GM12872 (cell line): ENCODE measurements at regions not wholly inside any gene's neighbourhood (a gene's known extent, or its start where the extent isn't known, plus 50 kb on each side); places are given as distances from the start of the nearest gene placed in this dataset.

Source experiments
- TF ChIP-seq, protein P1 (sequence below): IDR thresholded peaks from 3 replicates; pipeline ENCODE4 v1.5.1; 2011; ENCODE audit warnings: low read depth, mild to moderate bottlenecking, low read length, moderate library complexity; ENCODE audit not compliant: insufficient read depth

DNA sequence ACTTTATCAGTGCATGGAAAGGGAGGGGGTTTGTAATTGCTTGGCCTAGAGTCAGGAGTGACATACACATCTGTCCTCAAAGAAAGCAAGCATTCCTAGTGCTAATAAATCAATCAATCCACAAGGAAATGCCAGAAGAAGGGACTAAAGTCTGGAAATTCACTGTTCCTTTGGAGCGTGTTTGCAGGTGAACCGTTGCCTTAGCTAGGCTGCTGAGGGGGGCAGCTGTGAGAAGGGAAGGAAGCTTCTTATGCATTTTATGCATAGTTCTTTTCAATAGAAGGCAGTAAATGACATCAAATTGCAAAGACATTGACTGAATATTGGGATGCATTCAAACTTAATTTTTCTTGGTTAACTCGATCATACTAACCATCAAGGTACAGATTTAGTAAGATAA, 1092.5 kb upstream of the SEMA6A start:
- TF ChIP-seq, protein P1, sequence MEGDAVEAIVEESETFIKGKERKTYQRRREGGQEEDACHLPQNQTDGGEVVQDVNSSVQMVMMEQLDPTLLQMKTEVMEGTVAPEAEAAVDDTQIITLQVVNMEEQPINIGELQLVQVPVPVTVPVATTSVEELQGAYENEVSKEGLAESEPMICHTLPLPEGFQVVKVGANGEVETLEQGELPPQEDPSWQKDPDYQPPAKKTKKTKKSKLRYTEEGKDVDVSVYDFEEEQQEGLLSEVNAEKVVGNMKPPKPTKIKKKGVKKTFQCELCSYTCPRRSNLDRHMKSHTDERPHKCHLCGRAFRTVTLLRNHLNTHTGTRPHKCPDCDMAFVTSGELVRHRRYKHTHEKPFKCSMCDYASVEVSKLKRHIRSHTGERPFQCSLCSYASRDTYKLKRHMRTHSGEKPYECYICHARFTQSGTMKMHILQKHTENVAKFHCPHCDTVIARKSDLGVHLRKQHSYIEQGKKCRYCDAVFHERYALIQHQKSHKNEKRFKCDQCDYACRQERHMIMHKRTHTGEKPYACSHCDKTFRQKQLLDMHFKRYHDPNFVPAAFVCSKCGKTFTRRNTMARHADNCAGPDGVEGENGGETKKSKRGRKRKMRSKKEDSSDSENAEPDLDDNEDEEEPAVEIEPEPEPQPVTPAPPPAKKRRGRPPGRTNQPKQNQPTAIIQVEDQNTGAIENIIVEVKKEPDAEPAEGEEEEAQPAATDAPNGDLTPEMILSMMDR: no peak

DNA sequence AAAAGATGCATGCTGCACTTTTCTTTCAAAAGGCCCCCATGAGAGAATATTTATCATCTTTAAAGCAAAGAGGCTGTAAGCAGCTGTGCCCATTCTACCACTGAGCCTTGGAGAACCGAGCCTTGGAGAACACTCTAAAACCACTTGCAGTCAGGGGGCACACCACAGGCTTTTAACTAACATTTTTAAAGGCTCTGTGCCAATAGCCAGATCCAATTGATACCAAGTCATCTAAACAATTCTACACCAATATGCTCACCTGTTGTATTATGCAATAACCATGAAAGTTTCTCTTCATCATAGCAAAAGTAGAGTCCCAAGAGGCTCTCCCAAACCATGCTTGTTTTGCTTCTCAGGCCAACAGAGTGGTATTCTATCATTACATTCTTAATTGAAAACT, 1090.5 kb upstream of the SEMA6A start:
- TF ChIP-seq, protein P1: no peak

DNA sequence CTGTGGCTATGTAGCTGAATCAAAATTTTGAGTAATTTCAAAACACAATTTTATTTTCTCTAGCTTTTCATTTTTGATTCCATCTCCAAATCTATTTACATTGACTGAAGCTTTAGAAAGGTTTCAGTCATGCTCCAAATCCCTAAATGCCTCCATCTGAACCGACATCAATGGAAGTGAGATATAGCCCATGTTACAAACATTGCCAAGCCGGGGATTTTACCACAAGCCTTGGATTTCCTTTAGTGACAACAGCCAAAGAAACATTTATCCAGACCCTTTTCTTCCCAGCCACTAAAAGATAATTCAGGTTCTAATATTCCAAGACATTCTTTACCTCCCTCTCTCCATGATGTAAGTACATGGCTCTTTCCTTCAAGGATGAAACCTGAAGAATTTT, 1087.7 kb upstream of the SEMA6A start:
- TF ChIP-seq, protein P1: no peak

DNA sequence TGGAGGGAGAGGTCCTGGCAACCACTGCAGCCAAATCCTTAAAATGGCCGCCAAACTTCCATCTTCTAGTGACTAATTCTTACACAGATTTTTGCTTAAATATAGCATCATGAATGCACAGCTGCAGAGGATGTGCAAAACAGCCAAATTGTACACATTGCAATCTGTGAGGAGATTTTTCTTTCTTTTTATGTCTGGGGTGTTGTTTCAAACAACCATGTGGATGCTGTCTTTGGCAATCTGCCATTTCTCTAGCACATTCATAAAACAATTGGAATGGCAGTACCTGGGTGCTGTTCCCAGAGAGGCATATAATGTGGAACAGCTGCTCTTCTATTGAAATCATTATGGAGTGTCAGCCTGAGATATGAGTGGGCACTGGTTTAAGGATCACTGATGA, 1082.9 kb upstream of the SEMA6A start:
- TF ChIP-seq, protein P1: no peak

DNA sequence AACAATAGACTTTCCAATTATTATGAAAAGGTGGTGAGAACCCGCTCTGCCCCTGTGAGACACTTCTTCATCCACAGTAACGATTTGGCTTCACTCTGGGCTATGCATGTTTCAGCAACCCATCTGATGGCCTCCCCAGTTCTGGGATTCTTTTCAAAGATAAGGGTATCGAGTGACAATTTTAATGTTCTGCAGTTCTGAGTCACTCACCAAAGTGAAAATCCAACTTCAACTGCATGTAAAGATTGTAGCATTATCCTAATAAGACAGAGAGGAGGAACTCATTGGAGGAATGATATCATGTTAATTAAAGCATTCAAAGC, 1078.3 kb upstream of the SEMA6A start:
- TF ChIP-seq, protein P1: no peak

DNA sequence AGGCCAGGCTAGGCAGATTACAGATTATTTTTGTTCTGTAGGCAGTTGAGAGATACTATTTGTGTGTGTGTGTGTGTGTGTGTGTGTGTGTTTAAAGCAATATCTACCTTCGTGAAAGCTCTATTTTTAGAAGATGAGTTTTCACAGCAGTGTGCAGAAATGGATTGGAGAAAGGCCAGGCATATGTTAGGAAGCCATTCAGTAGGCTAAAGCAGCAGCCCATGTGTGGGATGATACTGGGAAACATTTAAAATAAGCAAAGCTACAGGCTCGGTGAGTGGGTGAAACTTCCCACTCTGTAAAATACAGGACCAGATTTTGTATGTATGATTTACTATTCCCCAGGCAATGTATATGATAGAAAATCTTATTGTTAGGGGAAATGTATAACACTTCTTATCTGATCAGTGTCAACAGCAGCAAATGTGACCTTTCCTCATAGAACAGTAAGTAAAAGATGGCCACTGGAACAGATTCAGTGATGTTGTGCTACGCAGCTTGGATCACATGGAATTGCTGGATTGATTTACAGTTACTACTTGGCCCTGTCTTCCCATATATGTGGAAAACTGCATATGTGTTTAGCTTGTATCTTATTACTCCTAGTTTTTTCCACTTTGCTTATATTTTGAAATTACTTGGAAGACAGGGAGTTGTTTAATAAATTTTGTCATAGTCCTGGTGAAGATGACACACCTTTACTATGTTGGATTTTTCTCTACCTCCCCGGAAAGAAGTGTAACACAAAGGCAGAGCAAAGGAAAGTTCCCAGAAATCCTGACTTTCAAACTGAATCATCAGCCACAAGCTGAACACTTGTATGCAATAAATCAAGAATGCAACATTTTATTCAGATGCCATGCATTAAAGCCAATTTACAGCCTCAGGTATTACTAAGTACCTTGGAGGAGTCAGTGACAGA, 1077.7 kb upstream of the SEMA6A start:
- TF ChIP-seq, protein P1: no peak

DNA sequence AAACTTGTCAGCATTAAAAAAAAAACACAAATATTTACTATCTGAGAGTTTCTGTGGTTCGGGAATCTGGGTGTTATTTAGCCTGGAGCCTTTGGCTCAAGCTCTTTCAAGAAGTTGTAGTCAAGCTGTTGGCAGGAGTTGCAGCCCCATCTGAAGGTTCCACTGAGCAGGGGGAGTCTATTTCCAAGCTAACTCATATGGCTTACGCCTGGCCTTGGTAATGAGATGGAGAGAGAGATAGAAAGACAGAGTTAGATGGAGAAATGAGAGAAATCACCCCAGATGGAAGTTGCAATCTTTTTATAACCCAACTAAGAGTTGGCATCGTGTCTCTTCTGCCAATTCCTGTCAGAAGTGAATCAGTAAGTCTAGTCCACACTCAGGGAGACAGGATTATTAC, 1075.2 kb upstream of the SEMA6A start:
- TF ChIP-seq, protein P1: no peak
